ENCODE measurements at regions not wholly inside any gene's neighbourhood (a gene's known extent, or its start where the extent isn't known, plus 50 kb on each side); places are given as distances from the start of the nearest gene placed in this dataset.

DNA sequence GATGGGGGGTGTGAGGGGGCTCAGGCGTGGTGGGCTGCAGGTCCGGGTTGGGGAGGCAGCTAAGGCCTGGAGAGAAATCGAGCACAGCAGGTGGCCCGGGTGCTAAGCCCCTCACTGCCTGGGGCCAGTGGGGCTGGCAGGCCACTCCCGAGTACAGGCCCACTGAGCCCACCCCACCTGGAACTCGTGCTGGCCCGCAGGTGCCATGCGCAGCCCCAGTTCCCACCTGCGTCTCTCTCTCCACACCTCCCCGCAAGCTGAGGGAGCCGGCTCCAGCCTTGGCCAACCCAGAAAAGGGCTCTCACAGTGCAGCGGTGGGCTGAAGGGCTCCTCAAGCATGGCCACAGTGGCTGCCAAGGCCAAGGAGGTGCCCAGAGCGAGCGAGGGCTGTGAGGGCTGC, 1047.1 kb upstream of the ADGRL4 start:
- H3K27me3 ChIP-seq (ENCODE audit: control insufficient read depth in 3 of 3, insufficient read depth in 3 of 3, low read length in 2 of 3) = no peaks in the 10 kb centered on the region
- H3K4me3 ChIP-seq = no peak overlapping the region
- peaks cover 0 to 11% (median under 1%) of the 10 kb centered on the region in 4 donors for H3K9me3 ChIP-seq (ENCODE audit: control insufficient read depth in 4 of 4, insufficient read depth in 3 of 4, low read length in 3 of 4)
- WGBS, 2 donors = 95 to 97% methylated on average over 14 of the region's 14 CpGs
- H3K36me3 ChIP-seq (ENCODE audit: control insufficient read depth in 4 of 4, insufficient read depth in 4 of 4, low read length in 4 of 4) = no peaks in the 10 kb centered on the region
- DNase-seq (no peak), ATAC-seq (ENCODE audit: insufficient read depth, low FRiP score) (no peak)
- H3K4me1 ChIP-seq (ENCODE audit: control insufficient read depth in 5 of 5, insufficient read depth in 5 of 5, low read length in 5 of 5) = no peaks in the 10 kb centered on the region
- H3K9ac ChIP-seq (ENCODE audit: insufficient read depth in 1 of 2, low read length in 2 of 2) = no peak overlapping the region
- no peak overlapping the region for H3K27ac ChIP-seq (ENCODE audit: low read depth in 1 of 2, low read length in 1 of 2)
- TF ChIP-seq CTCF (IDR thresholded peaks at IDR 0.05; ENCODE audit: control extremely low read depth, extremely low read depth) = no peak

- H3K9me3 ChIP-seq (ENCODE audit: control insufficient read depth in 4 of 4, insufficient read depth in 3 of 4, low read length in 3 of 4) = peaks cover 0 to 11% (median under 1%) of the 10 kb centered on the region in 4 donors
- no peak for DNase-seq
- ATAC-seq (ENCODE audit: insufficient read depth, low FRiP score) = peak; percentile 10
Measured at GRCh38 chr1:80050523-80050922, 1044.0 kb upstream of the ADGRL4 start.

GRCh38 chr1:80050085-80050484, 1043.6 kb upstream of the ADGRL4 start:
- WGBS, 2 donors = 95 to 97% methylated on average over 15 of the region's 15 CpGs
- no peak overlapping the region for H3K9ac ChIP-seq (ENCODE audit: insufficient read depth in 1 of 2, low read length in 2 of 2)
- H3K36me3 ChIP-seq (ENCODE audit: control insufficient read depth in 4 of 4, insufficient read depth in 4 of 4, low read length in 4 of 4) = no peaks in the 10 kb centered on the region
- H3K4me1 ChIP-seq (ENCODE audit: control insufficient read depth in 5 of 5, insufficient read depth in 5 of 5, low read length in 5 of 5) = no peaks in the 10 kb centered on the region
- TF ChIP-seq CTCF (IDR thresholded peaks at IDR 0.05; ENCODE audit: control extremely low read depth, extremely low read depth) = no peak
- ATAC-seq (ENCODE audit: insufficient read depth, low FRiP score) = no peak
- peaks cover 0 to 11% (median under 1%) of the 10 kb centered on the region in 4 donors for H3K9me3 ChIP-seq (ENCODE audit: control insufficient read depth in 4 of 4, insufficient read depth in 3 of 4, low read length in 3 of 4)
- DNase-seq = no peak
- H3K27ac ChIP-seq (ENCODE audit: low read depth in 1 of 2, low read length in 1 of 2) = no peak overlapping the region
- H3K4me3 ChIP-seq = no peak overlapping the region
- H3K27me3 ChIP-seq (ENCODE audit: control insufficient read depth in 3 of 3, insufficient read depth in 3 of 3, low read length in 2 of 3) = no peaks in the 10 kb centered on the region

More at GRCh38 chr1:80050523-80050922, 1044.0 kb upstream of the ADGRL4 start:
- no peak for TF ChIP-seq CTCF (IDR thresholded peaks at IDR 0.05; ENCODE audit: control extremely low read depth, extremely low read depth)
- no peak overlapping the region for H3K4me3 ChIP-seq
- H3K27ac ChIP-seq (ENCODE audit: low read depth in 1 of 2, low read length in 1 of 2) = no peak overlapping the region
- 95 to 97% methylated on average over 14 of the region's 14 CpGs for WGBS, 2 donors
- H3K9ac ChIP-seq (ENCODE audit: insufficient read depth in 1 of 2, low read length in 2 of 2) = no peak overlapping the region
- no peaks in the 10 kb centered on the region for H3K27me3 ChIP-seq (ENCODE audit: control insufficient read depth in 3 of 3, insufficient read depth in 3 of 3, low read length in 2 of 3)
- no peaks in the 10 kb centered on the region for H3K4me1 ChIP-seq (ENCODE audit: control insufficient read depth in 5 of 5, insufficient read depth in 5 of 5, low read length in 5 of 5)
- H3K36me3 ChIP-seq (ENCODE audit: control insufficient read depth in 4 of 4, insufficient read depth in 4 of 4, low read length in 4 of 4) = no peaks in the 10 kb centered on the region

DNA sequence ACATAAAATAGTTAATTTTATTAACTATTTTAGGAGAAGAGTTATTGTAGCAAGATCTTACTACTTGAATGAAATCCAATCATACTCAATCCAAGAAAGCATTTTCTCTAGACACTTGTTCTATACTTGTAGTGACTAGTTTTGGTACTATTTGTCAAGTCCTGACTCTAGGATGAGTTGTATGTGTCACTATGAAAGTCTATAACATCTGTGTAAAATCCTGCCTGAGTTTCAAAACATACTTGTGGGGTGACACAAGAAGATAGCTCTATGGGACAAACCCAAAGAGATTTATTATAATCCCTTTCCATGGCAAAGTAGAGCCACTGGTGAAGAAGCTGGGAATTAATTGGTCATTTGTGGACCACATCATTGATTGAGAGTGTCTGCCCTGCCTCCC, 1042.2 kb upstream of the ADGRL4 start:
- Histone ChIP-seq H3K27ac (ENCODE audit: low read depth in 1 of 2, low read length in 1 of 2) (no peak overlapping the region), H3K27me3 (ENCODE audit: control insufficient read depth in 3 of 3, insufficient read depth in 3 of 3, low read length in 2 of 3) (no peaks in the 10 kb centered on the region), H3K9me3 (ENCODE audit: control insufficient read depth in 4 of 4, insufficient read depth in 3 of 4, low read length in 3 of 4) (peaks cover 0 to 8% (median under 1%) of the 10 kb centered on the region in 4 donors), H3K4me1 (ENCODE audit: control insufficient read depth in 5 of 5, insufficient read depth in 5 of 5, low read length in 5 of 5) (no peaks in the 10 kb centered on the region), H3K36me3 (ENCODE audit: control insufficient read depth in 4 of 4, insufficient read depth in 4 of 4, low read length in 4 of 4) (no peaks in the 10 kb centered on the region), H3K9ac (ENCODE audit: insufficient read depth in 1 of 2, low read length in 2 of 2) (no peak overlapping the region), H3K4me3 (no peak overlapping the region)
- no peak for TF ChIP-seq CTCF (IDR thresholded peaks at IDR 0.05; ENCODE audit: control extremely low read depth, extremely low read depth)
- ATAC-seq (ENCODE audit: insufficient read depth, low FRiP score) (no peak), DNase-seq (no peak)

Measured in lung (tissue), 11 donors.